ENCODE measurements at regions not wholly inside any gene's neighbourhood (a gene's known extent, or its start where the extent isn't known, plus 50 kb on each side); places are given as distances from the start of the nearest gene placed in this dataset.

GRCh38 chr17:77649717-77650211 is 308.7 kb upstream of the TNRC6C start:
- Histone ChIP-seq H3K9me3 (peaks cover 0 to 19% (median 5%) of the 10 kb centered on the region in 4 donors), H3K4me3 (no peak overlapping the region), H3K4me1 (no peaks in the 10 kb centered on the region), H3K36me3 (no peaks in the 10 kb centered on the region), H3K27ac (no peak overlapping the region), H3K27me3 (peaks cover 0 to 12% (median 7%) of the 10 kb centered on the region in 3 donors)
- intact Hi-C loops (cut with DNase I; ENCODE audit: low total_unique reads): no loop called here
- TF ChIP-seq POLR2AphosphoS5 (IDR thresholded peaks at IDR 0.05): no peak
- no peak for TF ChIP-seq CTCF (IDR thresholded peaks at IDR 0.05)
- TF ChIP-seq EP300 (IDR thresholded peaks at IDR 0.05): no peak
- TF ChIP-seq POLR2A (IDR thresholded peaks at IDR 0.05): no peak
- 64 to 74% (median 66%) methylated on average over 8 of the region's 8 CpGs for WGBS, 5 donors
- DNase-seq: no peak

GRCh38 chr17:77651988-77652387 is 306.5 kb upstream of the TNRC6C start:
- Histone ChIP-seq H3K36me3 (no peaks in the 10 kb centered on the region), H3K4me1 (no peaks in the 10 kb centered on the region), H3K27ac (no peak overlapping the region), H3K9me3 (peaks cover 0 to 19% (median 5%) of the 10 kb centered on the region in 4 donors), H3K27me3 (peaks cover 0 to 18% (median 0%) of the 10 kb centered on the region in 3 donors), H3K4me3 (no peak overlapping the region)
- intact Hi-C loops (cut with DNase I; ENCODE audit: low total_unique reads): no loop called here
- TF ChIP-seq POLR2AphosphoS5 (IDR thresholded peaks at IDR 0.05) (no peak), CTCF (IDR thresholded peaks at IDR 0.05) (no peak)
- no peak for DNase-seq
- 68 to 90% (median 79%) methylated on average over 3 to 4 of the region's 4 CpGs for WGBS, 5 donors

- Histone ChIP-seq H3K9me3 (peaks cover 5 to 17% (median 14%) of the 10 kb centered on the region in 4 donors), H3K27me3 (peaks cover 0 to 33% (median 0%) of the 10 kb centered on the region in 3 donors), H3K36me3 (no peaks in the 10 kb centered on the region), H3K27ac (no peak overlapping the region), H3K4me1 (no peaks in the 10 kb centered on the region), H3K4me3 (no peak overlapping the region)
- TF ChIP-seq POLR2AphosphoS5 (IDR thresholded peaks at IDR 0.05) (no peak), POLR2A (IDR thresholded peaks at IDR 0.05) (no peak), EP300 (IDR thresholded peaks at IDR 0.05) (no peak), CTCF (IDR thresholded peaks at IDR 0.05) (no peak)
- 78 to 90% (median 83%) methylated on average over 5 of the region's 5 CpGs for WGBS, 5 donors
- intact Hi-C loops (cut with DNase I; ENCODE audit: low total_unique reads): no loop called here
- DNase-seq: no peak
Observed at GRCh38 chr17:77654296-77654695, 304.2 kb upstream of the TNRC6C start.

GRCh38 chr17:77654850-77655249 is 303.7 kb upstream of the TNRC6C start:
- H3K4me1 ChIP-seq: no peaks in the 10 kb centered on the region
- 50 to 66% (median 56%) methylated on average over 13 of the region's 13 CpGs for WGBS, 5 donors
- no peak for TF ChIP-seq POLR2A (IDR thresholded peaks at IDR 0.05)
- no peak for TF ChIP-seq EP300 (IDR thresholded peaks at IDR 0.05)
- TF ChIP-seq CTCF (IDR thresholded peaks at IDR 0.05): no peak
- TF ChIP-seq POLR2AphosphoS5 (IDR thresholded peaks at IDR 0.05): no peak

More at GRCh38 chr17:77654850-77655249, 303.7 kb upstream of the TNRC6C start:
- Histone ChIP-seq H3K27me3 (peaks cover 0 to 33% (median 0%) of the 10 kb centered on the region in 3 donors), H3K4me3 (no peak overlapping the region), H3K36me3 (no peaks in the 10 kb centered on the region), H3K27ac (no peak overlapping the region), H3K9me3 (peaks cover 5 to 15% (median 13%) of the 10 kb centered on the region in 4 donors)
- intact Hi-C loops (cut with DNase I; ENCODE audit: low total_unique reads): no loop called here
- no peak for DNase-seq

Measured in stomach (tissue), 8 donors.